ENCODE measurements at regions not wholly inside any gene's neighbourhood (a gene's known extent, or its start where the extent isn't known, plus 50 kb on each side); places are given as distances from the start of the nearest gene placed in this dataset.

DNA sequence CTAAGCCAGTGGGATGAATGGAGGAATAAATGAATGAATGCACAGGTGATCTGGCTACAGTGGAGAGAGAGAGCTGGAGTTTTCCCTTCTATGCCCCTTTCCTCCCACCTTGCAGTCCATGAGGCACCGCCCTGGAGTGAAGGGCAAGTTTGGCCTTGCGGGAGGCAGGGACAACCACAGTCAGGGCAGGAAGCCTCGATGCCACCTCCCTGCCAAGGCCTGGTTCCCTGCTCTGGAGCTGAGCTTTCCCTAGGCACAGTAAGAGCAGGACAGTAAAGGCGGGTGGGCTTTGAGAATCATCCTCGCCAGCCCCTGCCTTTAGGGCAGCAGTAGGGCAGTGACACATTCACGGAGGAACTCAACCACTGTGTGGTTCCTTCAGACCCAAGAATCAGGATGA, 72.6 kb downstream of the RBFOX3 start:
- FAIRE-seq, result no peak

DNA sequence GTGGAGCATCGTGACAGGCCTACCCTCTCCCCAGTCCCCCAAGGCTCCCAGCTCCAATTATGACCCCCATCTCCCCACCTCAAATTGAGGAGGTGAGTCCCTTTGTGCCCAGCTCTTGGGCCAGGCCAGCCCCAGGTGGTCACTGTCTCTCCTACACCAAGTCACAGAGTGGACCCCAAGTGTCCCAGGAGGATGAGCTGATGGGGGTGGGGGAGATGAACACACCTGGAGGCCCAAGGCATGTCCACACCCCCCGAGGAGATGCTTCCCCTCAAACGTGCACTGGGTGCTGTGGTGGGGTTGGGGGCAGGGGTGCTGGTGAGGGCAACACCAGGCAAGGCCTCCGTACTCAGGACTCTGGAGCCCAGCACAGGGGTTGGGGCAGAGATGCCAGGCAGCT, 73.2 kb downstream of the RBFOX3 start:
- no peak for FAIRE-seq

DNA sequence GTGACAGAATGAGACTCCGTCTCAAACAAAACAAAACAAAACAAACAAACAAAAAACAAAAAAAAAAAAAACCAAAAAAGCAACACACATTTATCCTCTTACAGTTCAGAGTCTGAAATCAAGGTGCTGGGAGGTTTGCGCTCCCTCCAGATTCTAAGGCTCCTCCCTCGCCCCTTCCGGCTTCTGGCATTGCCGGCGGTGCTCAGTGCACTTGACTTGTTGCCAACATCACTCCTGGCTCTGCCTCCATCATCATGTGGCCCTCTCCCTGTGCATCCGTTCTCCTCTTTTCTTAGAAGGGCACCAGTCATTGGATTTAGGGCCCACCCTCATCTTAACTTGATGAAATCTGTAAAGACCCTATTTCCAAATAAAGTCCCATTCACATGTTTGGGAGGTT, 73.8 kb downstream of the RBFOX3 start:
- FAIRE-seq, result no peak

DNA sequence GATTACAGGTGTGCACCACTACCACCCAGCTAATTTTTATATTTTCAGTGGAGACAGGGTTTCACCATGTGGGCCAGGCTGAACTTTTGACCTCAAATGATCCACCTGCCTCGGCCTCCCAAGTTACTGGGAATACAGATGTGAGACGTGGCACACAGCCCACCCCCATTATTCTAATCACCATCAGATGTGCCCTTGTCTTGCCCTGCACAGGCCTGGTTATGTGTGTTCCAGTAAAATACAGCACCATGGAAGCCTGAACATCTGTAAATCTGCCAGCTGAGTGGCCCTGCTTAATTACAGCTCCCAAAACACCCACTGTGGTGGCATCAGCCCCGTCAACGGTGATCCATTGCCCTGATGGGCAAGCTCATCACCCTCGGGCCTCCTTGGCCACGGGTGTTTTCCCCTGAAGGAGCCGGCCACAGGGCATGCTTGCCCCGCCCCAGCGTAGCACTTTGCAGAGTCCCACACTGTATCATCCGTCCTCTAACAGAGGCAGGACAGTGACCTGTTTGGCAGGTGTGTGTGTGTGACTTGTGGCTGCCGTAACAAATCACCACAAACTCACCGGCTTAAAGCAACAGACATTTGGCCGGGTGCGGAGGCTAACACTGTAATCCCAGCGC, 74.5 kb downstream of the RBFOX3 start:
- no peak for FAIRE-seq

DNA sequence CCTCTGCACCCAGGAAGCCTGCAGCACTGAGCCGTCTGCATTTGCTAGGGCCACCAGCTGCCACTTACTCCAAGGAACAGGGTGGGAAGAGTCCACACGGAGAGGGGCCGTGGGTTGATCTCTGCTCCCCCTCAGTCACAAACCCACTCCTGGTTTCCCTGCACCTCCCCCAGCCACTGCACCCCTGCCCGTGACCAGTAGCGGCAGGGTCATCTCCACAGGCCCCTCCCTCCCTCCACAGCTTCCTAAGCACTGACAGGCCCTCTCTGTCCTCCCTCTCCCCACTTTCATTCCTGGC, 75.2 kb downstream of the RBFOX3 start:
- no peak for FAIRE-seq

DNA sequence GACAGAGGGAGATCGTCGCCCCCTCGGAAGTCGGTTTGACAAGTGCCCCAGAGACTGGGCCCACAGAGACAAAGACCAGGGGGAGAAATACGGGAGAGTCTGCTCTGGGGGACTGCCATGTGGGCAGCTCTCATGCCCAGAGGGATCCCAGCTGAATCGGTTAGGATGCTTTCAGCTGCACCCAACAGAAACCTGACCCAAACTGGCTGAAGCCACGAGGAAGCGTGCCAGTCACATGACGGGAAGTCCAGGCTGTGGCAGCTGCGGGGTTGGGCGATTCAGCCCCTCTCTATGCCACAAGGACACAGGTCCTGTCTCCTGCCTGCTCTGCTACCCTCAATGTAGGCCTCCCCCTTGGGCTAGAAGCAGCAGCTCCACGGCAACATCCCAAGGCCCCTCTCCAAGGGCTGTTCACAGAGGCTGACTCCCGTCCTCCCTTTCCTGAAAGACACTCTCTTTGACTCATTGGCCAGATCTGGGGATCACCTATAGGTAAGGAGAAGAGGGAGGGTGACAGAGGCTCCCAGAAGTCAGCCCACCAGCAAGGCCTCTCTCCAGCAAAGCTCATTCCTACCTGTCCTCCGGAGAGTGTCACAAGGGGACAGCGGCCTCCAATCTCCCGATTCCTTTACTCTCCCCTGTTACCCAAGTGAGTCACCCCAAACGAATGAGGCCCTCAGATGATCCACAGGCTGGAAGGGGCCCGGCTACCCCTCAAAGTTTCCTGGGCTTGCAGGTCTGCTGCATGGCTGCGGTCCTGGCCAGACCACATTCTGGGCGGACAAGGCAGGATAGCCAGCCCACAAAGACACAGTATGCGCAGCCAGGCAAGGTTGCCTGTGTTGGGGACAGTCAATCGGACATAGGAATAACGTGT, 75.8 kb downstream of the RBFOX3 start:
- FAIRE-seq, result no peak

DNA sequence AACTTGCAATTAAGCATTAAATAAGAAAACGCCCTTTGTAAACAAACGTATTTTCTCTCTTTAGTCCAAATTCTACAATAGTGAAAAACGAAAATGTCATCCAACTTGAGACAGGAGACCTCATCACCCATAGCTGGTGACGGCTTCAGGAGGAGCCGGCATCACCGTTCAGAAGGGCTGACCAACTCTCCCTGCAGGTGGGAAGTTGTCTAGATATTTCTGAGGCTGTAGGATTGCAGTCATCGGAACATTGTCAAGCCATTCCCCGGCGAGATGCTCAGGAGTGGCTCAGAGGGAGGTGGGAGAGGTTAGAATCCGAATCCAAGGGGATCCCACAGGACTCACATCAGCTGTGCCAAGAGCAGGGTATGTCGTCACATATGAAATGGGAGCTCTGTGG, 76.7 kb downstream of the RBFOX3 start:
- no peak for FAIRE-seq

DNA sequence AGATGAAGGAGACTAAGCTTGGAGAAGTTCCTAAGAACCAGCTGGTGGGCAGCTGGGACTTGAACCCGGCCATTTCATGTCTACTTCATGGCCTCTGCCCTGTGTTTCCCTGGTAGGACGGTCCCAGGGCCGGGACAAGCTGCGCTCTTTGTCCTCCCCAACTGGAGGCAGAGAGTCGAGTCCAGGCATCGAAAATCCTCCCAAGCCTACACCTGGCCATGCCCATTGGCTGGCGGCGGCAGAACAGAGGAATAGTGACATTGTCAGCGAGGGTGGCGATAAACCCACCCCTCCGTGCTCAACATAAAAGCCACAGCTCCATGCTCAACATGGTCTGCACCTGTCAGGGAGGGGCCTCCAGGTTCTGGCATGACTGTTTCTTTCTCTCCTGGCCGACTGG, 77.7 kb downstream of the RBFOX3 start:
- FAIRE-seq, result no peak

DNA sequence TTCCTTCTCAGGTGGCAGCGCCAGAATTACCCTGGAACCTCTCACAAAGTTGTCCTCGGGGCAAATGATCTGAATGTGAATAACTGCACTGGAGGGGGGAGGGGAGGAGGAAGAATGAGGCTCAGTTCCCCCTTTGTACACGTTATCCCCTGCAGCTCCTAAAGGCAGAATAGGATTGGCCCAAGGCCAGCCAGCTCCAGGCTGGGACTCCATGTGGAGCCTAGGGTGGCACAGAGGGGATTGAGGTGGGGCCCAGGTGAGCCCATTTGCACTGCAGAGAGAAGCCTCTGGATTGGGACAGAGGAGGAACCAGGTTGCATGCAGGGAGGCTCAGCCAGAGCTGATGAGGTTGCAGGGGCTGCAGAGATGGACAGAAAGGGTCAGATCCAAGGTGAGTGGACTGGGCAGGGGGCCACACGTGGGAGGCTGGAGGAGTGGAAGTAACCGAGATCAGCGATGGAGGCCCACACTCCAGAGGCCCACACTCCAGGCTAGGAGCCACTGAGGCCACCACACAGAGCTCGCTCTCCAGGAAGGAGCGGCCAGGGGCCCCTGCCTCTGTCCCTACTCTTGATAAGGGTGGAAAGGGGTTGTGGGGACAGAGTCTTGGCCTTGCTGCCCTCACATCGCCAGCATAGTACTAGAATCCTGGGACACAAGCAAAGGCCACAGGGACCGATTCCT, 78.6 kb downstream of the RBFOX3 start:
- FAIRE-seq, result no peak

DNA sequence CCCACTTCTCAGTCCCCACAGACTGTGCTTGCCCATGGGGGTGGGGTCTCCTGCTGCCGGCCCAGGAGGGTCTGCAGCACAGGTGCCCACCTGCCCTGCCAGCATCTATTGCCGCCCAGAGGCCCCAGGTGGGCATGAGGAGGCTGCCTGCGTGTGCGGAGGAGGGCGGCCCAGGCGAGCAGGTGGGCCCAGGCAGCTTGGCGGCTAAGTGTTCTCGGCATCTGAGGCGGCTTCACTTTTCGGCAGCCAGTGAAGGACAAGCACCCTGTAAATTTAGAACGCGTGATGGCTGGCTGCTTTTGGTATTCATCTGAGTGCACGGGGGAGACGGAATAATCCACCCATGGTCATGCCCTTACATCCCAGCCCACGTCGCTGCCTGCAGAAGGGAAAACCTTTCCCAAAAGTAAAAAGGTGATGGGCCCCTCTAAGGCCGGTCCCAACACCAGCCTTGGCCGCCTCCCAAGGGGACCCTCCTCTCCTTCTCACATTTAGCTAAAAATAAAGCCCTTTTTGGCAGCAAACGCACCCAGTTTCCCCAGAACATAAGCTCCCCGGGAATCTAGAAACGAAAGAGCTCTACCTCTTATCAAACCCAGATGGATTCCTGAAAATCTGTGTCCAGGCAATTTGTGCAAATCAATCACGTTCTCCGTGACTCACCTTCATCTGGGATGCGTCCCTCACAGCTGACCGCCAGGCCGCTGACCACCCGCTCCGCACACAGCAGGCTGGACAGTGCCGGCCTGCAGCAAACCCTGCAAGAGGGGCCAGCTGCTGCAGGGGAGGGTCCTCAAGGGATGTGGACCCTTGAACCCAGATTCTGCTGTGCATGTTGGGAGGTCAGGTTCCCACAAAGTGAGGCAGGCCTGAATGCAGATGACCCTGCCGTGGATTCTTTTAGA, 79.4 kb downstream of the RBFOX3 start:
- FAIRE-seq, result no peak

DNA sequence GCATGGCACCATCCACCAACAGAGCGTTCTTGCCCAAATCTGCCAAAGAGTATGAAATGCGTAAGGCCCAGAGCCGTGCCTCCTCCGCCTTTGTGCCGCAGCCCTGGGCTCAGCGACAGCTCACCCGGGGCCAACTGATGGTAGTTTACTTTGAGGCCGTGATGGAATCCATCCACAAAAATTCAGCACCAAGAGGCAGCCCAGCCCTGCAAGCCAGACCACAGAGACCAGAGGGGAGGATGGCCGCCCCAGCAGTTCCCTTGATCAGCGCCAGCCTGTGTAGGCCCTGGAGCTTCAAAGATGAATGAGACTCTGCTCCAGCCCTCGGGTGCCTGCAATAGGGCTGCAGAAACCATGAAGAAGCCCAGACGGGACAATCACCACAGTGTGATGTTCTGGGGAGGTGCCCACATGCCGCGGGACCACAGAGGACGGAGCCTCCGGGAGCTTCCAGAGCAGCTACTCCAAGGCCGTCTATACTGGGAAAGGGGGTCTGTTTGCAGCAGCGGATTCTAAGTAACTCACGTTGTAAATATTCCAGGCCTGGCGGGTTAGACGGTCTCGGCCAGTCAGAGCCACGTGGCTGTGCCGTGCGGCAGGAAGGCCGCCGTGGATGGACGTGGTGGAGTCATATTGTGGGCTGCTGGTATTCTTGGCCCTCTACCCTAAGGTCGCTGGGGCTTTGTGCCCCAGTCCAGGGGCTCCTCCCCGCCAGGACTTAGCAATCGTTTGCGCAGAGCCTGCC, 80.3 kb downstream of the RBFOX3 start:
- no peak for FAIRE-seq

DNA sequence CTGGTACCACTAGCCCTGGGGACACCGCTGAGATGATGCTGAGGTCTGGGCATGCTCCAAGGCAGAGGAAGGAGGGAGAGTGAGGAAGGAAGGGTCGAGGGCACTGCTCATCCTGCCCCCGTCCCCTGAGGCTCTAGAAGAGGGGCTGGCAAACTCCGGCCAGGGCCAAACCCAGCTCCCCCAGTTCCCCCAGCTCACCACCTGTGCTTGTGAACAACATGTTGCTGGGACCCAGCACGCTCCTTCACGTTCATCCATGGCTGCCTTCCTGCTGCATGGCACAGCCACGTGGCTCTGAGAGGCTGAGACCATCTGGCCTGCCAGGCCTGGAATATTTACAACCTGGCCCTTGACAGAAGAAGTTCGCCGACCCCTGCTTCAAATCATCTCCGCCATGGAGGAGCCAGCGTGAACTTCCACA, 81.2 kb downstream of the RBFOX3 start:
- no peak for FAIRE-seq

DNA sequence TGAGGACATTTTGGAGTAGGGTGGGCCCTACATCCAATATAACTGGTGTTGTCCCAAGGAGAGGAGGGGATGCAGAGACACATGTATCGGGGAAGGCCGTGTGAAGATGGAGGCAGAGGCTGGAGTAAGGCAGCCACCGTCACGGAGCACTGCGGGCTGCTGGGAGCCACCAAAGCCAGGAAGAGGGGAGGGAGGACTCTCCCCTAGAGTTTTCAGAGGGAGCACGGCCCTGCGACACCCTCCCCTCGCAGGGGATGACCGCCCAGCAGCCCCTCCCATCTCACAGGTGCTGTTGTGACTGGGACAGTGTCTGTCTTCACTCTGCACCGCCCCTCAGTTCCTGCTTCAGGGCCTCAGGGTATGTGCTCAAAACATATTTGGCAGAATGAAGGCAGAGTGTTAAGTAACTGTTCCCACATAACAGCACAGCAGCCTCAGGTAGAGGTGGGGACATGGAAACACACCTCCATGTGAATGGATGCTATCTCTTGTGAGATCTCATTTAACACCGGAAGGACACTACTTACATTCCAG, 82.2 kb downstream of the RBFOX3 start:
- no peak for FAIRE-seq

DNA sequence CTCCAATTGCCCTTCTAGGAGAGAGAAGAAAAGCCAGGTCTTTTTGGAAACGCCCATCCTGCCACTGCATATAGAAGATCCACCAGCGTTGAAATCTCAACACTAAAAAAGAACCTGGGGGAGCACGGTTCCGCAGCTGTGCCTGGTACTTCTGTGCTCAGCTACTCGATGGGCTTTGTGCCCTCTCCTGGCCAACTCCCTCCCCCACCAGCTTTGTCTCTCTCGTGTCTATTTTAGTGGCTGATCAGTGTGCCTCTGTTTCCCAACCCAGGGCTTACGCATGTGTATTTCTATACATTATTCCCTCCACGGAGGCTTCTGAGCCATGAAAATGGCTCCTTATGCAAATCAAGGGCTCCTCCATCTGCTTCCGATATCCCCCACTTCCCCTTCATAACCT, 83.5 kb downstream of the RBFOX3 start:
- no peak for FAIRE-seq

DNA sequence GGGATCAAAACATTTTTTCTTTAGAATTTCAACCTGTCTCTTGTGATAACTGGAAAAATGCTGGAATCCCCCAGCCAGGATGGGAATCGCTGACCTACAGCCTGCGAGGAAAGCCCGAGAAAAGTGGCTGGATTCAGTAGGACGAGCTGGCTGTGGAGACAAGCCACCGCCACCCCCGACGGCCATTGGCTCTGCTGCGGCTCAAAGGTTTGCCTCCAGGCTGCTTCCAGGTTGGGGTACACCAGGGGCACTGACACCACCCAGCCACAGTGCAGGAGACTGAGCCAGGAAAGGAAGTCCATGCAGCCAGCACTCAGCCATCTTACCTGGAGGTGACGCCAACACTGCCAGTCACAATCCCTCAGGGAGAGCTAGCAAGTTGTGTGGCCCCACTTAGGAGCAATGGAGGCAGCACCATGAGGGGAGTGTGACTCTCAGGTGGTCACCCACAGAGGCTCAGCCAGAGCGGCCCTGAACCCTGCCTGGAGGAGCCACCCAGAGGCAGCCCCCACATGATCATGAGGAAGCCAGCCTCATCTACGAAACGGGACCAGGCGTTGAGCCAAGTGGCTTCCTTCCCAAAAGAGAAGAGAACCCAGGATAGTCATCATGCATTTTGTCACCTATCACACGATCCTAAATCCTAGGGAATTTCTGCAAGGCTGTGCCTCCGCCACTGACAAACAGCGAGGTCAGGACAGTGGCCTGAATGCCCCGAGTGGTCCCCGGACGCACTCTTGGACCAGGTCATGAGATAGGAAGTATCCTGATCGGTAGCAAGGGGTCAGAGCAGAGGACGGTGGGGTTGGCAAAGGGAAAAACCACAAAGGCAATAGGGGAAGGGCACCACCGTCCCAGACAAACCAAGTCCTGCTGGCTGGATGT, 84.8 kb downstream of the RBFOX3 start:
- FAIRE-seq, result no peak

DNA sequence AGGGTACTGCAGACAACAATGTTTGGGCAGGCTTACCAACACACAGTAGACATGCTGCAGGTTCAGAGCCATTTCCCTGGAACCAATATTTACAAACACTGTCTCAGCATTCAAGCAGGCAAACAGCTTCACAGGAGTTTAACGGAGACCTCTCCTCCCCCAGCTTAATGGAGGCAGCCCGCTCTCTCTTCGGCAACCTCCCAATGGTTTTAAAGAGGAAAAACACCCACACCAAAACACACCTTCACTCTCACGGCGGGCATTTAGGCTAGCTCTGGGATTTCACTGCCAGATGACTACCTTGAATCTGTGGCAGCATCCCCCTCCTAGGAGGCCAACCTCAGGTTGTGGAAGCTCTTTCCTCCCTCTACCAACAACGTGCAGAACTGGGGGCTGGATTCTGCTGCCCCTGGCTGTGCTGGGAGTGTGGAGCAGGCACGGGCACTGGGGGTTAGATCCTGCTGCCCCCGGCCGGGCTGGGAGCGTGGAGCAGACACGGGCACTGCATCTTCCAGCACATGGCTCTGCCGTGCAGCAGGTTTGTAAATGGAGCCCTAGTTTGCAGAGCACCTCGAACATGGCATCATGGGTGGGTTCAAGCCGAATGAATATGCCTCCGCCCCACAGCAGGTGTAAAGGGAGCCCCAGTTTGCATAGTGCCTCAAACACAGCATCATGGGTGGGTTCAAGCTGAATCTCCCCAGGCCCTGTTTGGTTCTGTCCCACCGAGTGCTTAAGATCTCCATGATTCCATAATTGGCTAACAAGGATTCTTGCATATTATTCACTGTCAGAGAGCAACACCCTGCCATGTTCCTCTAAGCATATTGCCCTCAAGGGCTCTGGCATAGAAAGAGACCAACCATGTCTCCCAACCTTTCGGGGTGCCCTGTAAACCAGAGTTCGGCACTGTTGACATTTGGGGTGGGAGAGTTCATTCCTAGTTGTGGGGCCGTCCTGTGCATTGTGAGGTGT, 86.4 kb downstream of the RBFOX3 start:
- no peak for FAIRE-seq

DNA sequence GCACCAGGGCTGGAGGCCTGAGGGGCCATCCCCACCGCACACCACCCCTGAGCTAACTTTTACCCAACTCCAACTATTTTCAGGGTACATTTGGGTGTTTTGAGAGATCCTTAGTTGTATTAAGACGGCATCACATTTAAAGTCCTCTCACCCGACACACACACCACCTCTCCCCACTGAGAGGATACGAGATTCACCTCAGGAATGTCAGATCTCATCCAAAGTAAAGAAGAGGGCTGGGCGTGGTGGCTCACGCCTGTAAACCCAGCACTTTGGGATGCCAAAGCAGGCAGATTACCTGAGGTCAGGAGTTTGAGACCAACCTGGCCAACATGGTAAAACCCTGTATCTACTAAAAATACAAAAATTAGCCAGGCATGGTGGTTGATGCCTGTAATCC, 88.4 kb downstream of the RBFOX3 start:
- no peak for FAIRE-seq

DNA sequence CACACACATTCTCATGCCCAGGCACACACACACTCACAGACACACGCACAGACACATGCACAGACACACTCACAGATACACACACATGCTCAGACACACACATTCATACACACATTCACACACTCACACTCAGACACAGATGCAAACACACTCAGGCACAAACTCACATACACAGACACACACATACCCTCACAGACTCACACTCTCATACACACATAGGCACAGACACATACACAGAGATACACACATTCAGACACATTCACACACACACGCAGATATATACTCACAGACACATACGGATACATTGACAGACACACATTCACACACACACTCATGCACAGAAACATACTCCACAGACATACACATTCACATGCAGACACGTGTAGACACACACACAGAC, 89.6 kb downstream of the RBFOX3 start:
- no peak for FAIRE-seq

Measured in A204.1 (cell line).